ENCODE measurements at regions not wholly inside any gene's neighbourhood (a gene's known extent, or its start where the extent isn't known, plus 50 kb on each side); places are given as distances from the start of the nearest gene placed in this dataset.

DNA sequence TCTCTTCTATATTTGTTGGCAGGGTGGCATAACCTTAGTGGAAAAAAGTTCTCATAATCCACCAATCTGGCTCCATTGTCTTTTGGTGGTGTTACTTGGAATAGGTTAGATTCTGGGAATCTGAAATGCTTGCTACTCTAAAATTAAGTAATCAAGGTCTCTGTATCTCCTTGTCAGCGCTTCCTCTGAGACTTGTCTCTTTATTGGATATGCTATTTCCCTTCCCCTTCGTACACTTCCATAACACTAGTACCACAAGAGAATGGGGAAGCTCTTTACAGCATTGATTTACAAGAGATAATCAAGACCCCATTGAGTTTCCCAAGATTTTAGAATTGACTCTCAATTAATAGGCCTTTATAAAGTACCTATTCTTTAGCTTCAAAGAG, 280.2 kb downstream of the ADGB start:
- TF ChIP-seq CTCF (IDR thresholded peaks at IDR 0.05), result no peak
- no peak for TF ChIP-seq POLR2AphosphoS5 (IDR thresholded peaks at IDR 0.05)
